ENCODE measurements at regions not wholly inside any gene's neighbourhood (a gene's known extent, or its start where the extent isn't known, plus 50 kb on each side); places are given as distances from the start of the nearest gene placed in this dataset.

- TF ChIP-seq POLR2A (IDR thresholded peaks at IDR 0.05; ENCODE audit: control extremely low read depth in 1 of 2, low read depth in 2 of 2, low read length in 2 of 2) (no peak), EZH2 (IDR thresholded peaks at IDR 0.05; ENCODE audit: low read depth, low read length, severe bottlenecking) (no peak), TAF1 (IDR thresholded peaks at IDR 0.05; ENCODE audit: low read depth, low read length) (no peak), CREB1 (IDR thresholded peaks at IDR 0.05) (no peak), CTCF (IDR thresholded peaks at IDR 0.05; ENCODE audit: control extremely low read depth in 1 of 3, insufficient read depth in 1 of 3, low read depth in 1 of 3, low read length in 3 of 3) (no peak), PHF8 (conservative IDR thresholded peaks at IDR 0.05; ENCODE audit: low read depth, low read length) (no peak), RXRA (IDR thresholded peaks at IDR 0.05; ENCODE audit: insufficient read depth, low read depth, low read length) (no peak), TCF12 (IDR thresholded peaks at IDR 0.05; ENCODE audit: low read depth, low read length) (no peak), HDAC2 (IDR thresholded peaks at IDR 0.05; ENCODE audit: borderline replicate concordance in 1 of 2, low read depth in 2 of 2, low read length in 2 of 2) (no peak), POLR2AphosphoS5 (IDR thresholded peaks at IDR 0.05; ENCODE audit: low read depth, low read length) (no peak), RBBP5 (IDR thresholded peaks at IDR 0.05; ENCODE audit: borderline replicate concordance, low read depth, low read length) (no peak), RAD21 (IDR thresholded peaks at IDR 0.05 in 1 of 2, conservative IDR thresholded peaks at IDR 0.05 in 1 of 2; ENCODE audit: low read depth in 2 of 2, low read length in 2 of 2) (no peak)
These were observed 666.0 kb upstream of the COBL start for GRCh38 chr7:51982653-51983052.

Measured in H1 (cell line).